Calu3 (cell line): ENCODE measurements at regions not wholly inside any gene's neighbourhood (a gene's known extent, or its start where the extent isn't known, plus 50 kb on each side); places are given as distances from the start of the nearest gene placed in this dataset.

Experiments
- BruUV-seq: library from RNA; stranded (reverse); fragments of 400-500 nt; replicated peaks from 2 replicates; lab custom pipeline; 2021; lab: Mats Ljungman, UMichigan
- CTCF ChIA-PET: fragments of 300-600 bp; sonication (Branson Sonifier 250); formaldehyde crosslinking; loops from one replicate; lab custom pipeline; 2022; ENCODE audit warnings: antibody characterized with exemption; lab: Charles Lee
- DNase-seq: peaks from one replicate; pipeline ENCODE4 v3.0.0; 2022
- H3K27ac Mint-ChIP-seq: one replicate; pipeline ENCODE4 v1.8.0; 2022; ENCODE audit warnings: mixed read lengths; ENCODE audit not compliant: unreplicated experiment
- H3K27me3 Mint-ChIP-seq: one replicate; pipeline ENCODE4 v1.8.0; 2022; ENCODE audit warnings: mixed read lengths; ENCODE audit not compliant: unreplicated experiment
- H3K36me3 Mint-ChIP-seq: one replicate; pipeline ENCODE4 v1.8.0; 2022; ENCODE audit warnings: mild to moderate bottlenecking, moderate library complexity, mixed read lengths; ENCODE audit not compliant: insufficient read depth, unreplicated experiment
- H3K4me1 Mint-ChIP-seq: one replicate; pipeline ENCODE4 v1.8.0; 2022; ENCODE audit warnings: mild to moderate bottlenecking, low read depth, mixed read lengths; ENCODE audit not compliant: unreplicated experiment
- H3K4me3 Mint-ChIP-seq: one replicate; pipeline ENCODE4 v1.8.0; 2022; ENCODE audit warnings: mild to moderate bottlenecking, low read depth, moderate library complexity, mixed read lengths; ENCODE audit not compliant: unreplicated experiment
- H3K9me3 Mint-ChIP-seq: one replicate; pipeline ENCODE4 v1.8.0; 2022; ENCODE audit warnings: low read depth, mixed read lengths; ENCODE audit not compliant: unreplicated experiment
- intact Hi-C: fragments of 100-400 bp; cut with micrococcal nuclease; formaldehyde crosslinking; loops from one replicate; pipeline ENCODE4 v1.10.0; 2022; ENCODE audit not compliant: unreplicated experiment
- TF ChIP-seq, protein P1 (sequence below): fragments of 200-600 bp; IDR thresholded peaks from one replicate; pipeline ENCODE4 v1.8.0; 2022; ENCODE audit warnings: antibody characterized with exemption; ENCODE audit not compliant: unreplicated experiment

DNA sequence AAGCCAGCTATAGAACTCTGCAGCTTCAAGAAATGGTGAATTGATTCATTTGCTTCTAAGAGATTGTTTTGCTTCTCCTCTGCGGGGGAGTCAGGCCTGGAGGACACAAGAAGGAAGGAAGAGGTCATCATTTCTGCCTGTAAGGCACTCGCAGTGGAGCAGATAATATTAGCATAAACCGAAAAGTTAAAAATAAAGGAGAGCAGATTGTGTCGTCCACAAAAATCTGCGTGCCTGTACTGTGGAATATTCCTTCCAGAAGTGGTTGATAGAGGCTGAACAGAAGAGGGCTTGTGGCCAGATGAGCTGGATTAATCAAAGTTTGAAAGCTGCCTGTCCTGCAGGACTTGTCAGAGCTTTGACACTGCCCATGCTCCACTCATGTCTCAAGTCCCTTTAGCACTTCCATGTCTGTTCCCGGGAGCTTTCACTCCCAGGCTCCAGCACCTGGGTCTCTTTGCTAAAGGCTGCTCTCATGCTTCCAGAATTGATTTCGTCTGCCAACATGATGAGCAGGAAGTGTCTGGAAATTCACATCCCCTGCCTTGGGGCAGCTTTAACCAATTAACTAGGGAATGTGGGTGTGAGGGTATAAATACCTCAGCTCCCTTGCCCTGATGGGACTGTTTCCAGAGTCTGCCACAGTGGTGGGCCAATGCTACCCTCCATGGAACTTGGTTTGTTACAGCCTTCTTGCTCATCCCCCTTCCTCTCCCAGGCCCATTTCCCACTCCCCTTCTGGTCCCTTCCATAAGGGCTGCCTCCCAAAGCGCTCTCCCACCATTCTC, 65.1 kb upstream of the STX16 start:
- no peak for DNase-seq
- Mint-ChIP-seq H3K4me3 (no peak overlapping the region), H3K36me3 (no peaks in the 10 kb centered on the region), H3K9me3 (peaks cover 2% of the 10 kb centered on the region), H3K4me1 (no peaks in the 10 kb centered on the region), H3K27ac (no peak overlapping the region), H3K27me3 (peaks cover 94% of the 10 kb centered on the region)
- BruUV-seq: no TSS peak
- CTCF ChIA-PET: interaction anchor here (1.1 kb wide), 1 partner anchor 589 kb away, joined by 6 read pairs; no protein-coding TSS in a partner anchor
- TF ChIP-seq, protein P1, sequence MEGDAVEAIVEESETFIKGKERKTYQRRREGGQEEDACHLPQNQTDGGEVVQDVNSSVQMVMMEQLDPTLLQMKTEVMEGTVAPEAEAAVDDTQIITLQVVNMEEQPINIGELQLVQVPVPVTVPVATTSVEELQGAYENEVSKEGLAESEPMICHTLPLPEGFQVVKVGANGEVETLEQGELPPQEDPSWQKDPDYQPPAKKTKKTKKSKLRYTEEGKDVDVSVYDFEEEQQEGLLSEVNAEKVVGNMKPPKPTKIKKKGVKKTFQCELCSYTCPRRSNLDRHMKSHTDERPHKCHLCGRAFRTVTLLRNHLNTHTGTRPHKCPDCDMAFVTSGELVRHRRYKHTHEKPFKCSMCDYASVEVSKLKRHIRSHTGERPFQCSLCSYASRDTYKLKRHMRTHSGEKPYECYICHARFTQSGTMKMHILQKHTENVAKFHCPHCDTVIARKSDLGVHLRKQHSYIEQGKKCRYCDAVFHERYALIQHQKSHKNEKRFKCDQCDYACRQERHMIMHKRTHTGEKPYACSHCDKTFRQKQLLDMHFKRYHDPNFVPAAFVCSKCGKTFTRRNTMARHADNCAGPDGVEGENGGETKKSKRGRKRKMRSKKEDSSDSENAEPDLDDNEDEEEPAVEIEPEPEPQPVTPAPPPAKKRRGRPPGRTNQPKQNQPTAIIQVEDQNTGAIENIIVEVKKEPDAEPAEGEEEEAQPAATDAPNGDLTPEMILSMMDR: no peak
- intact Hi-C loops: no loop called here

DNA sequence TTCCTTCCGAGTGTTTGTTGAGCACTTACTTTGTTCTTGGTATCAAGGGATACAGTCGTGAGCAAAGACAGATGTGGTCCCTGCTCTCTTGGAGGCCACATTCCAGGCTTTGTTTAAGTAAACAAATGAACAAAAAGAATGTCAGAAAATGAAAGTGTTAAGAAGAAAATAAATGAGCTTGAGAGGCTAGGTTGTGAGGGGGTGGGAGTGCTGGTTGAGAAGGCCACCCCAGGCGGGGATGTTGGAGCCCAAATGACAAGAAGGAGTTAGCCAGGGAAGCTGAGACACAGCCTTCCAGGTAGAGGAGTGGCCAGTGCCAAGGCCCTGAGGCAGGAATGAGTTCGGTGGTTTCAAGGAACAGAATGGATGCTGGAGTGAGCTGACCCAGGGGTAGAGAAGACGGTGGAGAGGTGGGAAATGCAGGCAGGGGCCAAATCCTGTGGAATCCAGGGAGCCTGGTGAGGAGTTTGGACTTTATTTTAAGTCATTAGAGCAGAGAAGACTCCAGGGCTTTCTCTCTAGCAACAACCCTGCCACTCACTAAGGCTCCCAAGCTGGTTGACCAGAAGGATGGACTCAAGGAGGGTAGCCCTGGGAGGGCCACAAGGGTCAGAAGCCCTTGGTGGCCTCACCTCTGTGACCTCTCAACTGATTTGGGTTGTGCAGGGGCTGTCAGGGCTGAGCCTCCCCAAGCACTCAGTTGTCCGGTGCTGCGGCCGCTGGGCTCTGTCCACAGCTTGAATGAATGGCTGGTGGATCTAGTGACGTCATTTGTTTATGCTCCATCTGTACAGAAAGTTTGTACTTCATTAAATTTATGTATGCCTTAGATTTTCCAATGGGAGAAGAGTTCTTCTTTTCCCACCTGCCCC, 66.0 kb upstream of the STX16 start:
- H3K4me1 Mint-ChIP-seq: no peaks in the 10 kb centered on the region
- intact Hi-C loops: no loop called here
- H3K27ac Mint-ChIP-seq: no peak overlapping the region
- no peak overlapping the region for H3K4me3 Mint-ChIP-seq
- TF ChIP-seq, protein P1: no peak
- H3K9me3 Mint-ChIP-seq: peaks cover 2% of the 10 kb centered on the region
- CTCF ChIA-PET: interaction anchor here (0.7 to 1.1 kb wide), 4 partner anchors 18 to 588 kb away, joined by 3 to 10 read pairs (median 6); no protein-coding TSS in a partner anchor
- H3K27me3 Mint-ChIP-seq: peaks cover 91% of the 10 kb centered on the region
- H3K36me3 Mint-ChIP-seq: no peaks in the 10 kb centered on the region
- DNase-seq: no peak
- BruUV-seq: no TSS peak

DNA sequence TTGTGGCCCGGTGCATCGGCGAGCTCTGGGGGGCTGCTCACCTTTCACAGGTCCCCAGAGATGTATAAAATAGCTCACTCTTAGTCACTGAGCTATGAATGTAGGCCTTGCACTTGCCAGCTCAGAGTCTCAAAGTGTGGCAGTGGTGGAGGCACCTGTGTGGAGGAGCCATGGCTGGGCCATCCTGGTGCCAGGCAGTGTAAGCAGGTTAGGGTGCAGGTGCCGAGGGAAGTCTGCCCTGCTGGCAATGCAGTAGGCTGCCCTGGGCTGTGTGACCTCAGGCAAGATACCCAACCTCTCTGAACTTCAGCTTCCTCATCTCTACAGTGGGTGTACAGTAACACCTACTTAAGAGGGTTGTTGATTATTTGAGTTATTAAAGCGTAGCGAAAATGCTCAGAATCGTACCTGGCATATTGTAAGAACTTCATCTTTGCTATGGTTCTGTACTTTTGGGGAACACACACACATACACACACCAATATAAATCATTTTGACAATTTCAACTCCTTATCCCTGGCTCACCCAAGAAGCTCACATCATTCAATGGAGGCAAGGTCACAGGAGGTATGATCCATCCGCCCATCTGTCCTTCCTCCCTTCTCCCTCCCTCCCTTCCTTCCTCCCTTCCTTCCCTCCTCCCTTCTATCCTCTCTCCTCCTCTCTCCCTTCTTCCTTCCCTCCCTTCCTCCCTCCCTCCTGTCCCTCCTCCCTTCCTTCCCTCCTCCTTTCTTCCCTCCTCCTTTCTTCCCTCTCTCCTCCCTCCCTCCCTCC, 66.8 kb upstream of the STX16 start:
- H3K27me3 Mint-ChIP-seq: peaks cover 82% of the 10 kb centered on the region
- CTCF ChIA-PET: interaction anchor here (0.7 to 1.1 kb wide), 3 partner anchors 18 to 587 kb away, joined by 6 to 10 read pairs (median 6); no protein-coding TSS in a partner anchor
- H3K9me3 Mint-ChIP-seq: peaks cover 2% of the 10 kb centered on the region
- BruUV-seq: no TSS peak
- no peak overlapping the region for H3K4me3 Mint-ChIP-seq
- no peaks in the 10 kb centered on the region for H3K36me3 Mint-ChIP-seq
- no peak for DNase-seq
- H3K4me1 Mint-ChIP-seq: no peaks in the 10 kb centered on the region
- intact Hi-C loops: no loop called here
- TF ChIP-seq, protein P1: no peak
- H3K27ac Mint-ChIP-seq: no peak overlapping the region

DNA sequence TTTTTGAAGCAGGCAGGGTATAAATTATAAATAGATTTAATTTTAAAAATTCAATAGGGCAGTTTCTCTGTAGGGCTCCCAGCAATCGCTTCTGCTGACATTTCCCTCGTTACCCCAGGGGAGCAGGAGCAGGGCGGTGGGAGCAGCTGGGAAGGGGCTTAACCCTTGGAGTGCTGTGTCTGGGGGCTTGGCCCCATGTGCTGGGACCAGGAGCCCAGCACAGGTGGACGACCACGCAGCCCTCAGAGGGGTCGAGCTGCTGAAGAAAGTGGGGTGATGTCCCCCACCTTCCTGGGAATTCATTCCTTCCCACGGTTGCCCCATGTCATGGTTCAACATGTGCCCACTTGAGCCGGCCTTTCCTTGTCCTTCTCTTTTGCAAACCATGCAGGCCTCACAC, 67.5 kb upstream of the STX16 start:
- no peak for DNase-seq
- Mint-ChIP-seq H3K4me3 (no peak overlapping the region), H3K27me3 (peaks cover 82% of the 10 kb centered on the region), H3K9me3 (peaks cover 2% of the 10 kb centered on the region), H3K36me3 (no peaks in the 10 kb centered on the region), H3K4me1 (no peaks in the 10 kb centered on the region), H3K27ac (no peak overlapping the region)
- intact Hi-C loops: no loop called here
- TF ChIP-seq, protein P1: no peak
- CTCF ChIA-PET: no interaction called here
- no TSS peak for BruUV-seq
